B cell (primary cell): ENCODE measurements at regions not wholly inside any gene's neighbourhood (a gene's known extent, or its start where the extent isn't known, plus 50 kb on each side); places are given as distances from the start of the nearest gene placed in this dataset.

Experiments
- EZH2 ChIP-seq: IDR thresholded peaks from 2 replicates; pipeline ENCODE4 v1.6.1; 2012; ENCODE audit warnings: borderline replicate concordance, low read depth, mild to moderate bottlenecking, moderate library complexity, low read length; ENCODE audit not compliant: insufficient read depth, poor library complexity, severe bottlenecking
- TF ChIP-seq, protein P1 (sequence below): fragments of 200-600 bp; IDR thresholded peaks from one replicate; pipeline ENCODE4 v1.8.0; 2022; ENCODE audit warnings: antibody characterized with exemption, mild to moderate bottlenecking

DNA sequence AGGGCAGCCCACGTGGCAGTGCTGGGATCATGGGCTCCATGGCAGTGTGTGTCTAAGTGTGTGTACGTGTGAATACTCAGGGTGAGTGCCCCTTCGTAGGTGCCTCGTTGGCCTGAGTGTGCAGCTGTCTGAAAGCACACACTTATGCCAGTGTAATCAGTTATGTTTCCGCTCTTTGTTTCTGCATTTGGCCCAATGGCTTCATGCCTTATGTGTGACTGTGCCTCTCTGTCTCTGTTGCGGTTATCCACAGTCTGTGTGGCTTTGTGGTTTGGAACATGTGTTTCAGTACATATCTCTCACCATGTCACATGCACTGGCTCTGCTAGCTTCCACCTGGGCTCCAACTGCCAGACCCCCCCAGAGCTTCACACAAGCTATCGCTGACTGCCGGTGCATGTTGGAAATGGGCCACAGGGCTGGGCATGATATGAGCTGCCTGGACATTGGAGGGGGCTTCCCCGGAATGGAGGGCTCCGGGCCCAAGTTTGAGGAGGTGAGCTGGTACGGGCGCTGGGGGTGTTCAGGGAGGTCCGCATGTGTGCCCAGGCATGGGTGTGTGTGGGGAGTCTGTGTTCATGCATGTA is 70.3 kb upstream of the TINAGL1 start:
- TF ChIP-seq, protein P1, sequence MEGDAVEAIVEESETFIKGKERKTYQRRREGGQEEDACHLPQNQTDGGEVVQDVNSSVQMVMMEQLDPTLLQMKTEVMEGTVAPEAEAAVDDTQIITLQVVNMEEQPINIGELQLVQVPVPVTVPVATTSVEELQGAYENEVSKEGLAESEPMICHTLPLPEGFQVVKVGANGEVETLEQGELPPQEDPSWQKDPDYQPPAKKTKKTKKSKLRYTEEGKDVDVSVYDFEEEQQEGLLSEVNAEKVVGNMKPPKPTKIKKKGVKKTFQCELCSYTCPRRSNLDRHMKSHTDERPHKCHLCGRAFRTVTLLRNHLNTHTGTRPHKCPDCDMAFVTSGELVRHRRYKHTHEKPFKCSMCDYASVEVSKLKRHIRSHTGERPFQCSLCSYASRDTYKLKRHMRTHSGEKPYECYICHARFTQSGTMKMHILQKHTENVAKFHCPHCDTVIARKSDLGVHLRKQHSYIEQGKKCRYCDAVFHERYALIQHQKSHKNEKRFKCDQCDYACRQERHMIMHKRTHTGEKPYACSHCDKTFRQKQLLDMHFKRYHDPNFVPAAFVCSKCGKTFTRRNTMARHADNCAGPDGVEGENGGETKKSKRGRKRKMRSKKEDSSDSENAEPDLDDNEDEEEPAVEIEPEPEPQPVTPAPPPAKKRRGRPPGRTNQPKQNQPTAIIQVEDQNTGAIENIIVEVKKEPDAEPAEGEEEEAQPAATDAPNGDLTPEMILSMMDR: no peak
- no peak for TF ChIP-seq EZH2
